ENCODE measurements at regions not wholly inside any gene's neighbourhood (a gene's known extent, or its start where the extent isn't known, plus 50 kb on each side); places are given as distances from the start of the nearest gene placed in this dataset.
"Not testable (repeated sequence)": the region's sequence is repeated elsewhere in the genome, so short reads cannot be mapped to it uniquely, and the experiment has no call there.

- Mint-ChIP-seq H3K27me3 (peaks cover 22 to 29% of the 10 kb centered on the region in 2 donors), H3K4me1 (no peaks in the 10 kb centered on the region), H3K4me3 (no peak overlapping the region), H3K9me3 (no peaks in the 10 kb centered on the region), H3K36me3 (no peaks in the 10 kb centered on the region), H3K27ac (no peak overlapping the region)
- Histone ChIP-seq H3K27me3 (replicated peaks in 1 of 2; ENCODE audit: control insufficient read depth in 2 of 2, extremely low read depth in 1 of 2, insufficient read depth in 2 of 2, low read length in 1 of 2) (peaks cover 3 to 16% of the 10 kb centered on the region in 2 experiments), H3K4me1 (ENCODE audit: control insufficient read depth in 1 of 2, extremely low read depth in 1 of 2, insufficient read depth in 2 of 2, low read length in 2 of 2) (no peaks in the 10 kb centered on the region), H3K9me3 (no peaks in the 10 kb centered on the region), H3K27ac (ENCODE audit: low read length) (no peak overlapping the region), H3K36me3 (ENCODE audit: control insufficient read depth in 2 of 2, extremely low read depth in 1 of 2, insufficient read depth in 1 of 2, low read length in 1 of 2) (no peaks in the 10 kb centered on the region), H3K4me3 (ENCODE audit: control insufficient read depth in 1 of 2, extremely low read depth in 1 of 2, low read length in 1 of 2) (no peak overlapping the region)
- 83% methylated on average over 1 of the region's 6 CpGs for WGBS (ENCODE audit: insufficient coverage)
- ATAC-seq (replicated peaks in 1 of 4): no peak
- POLR2A ChIA-PET: interaction anchor here in 1 of 2 donors (0.5 kb wide), 1 partner anchor 1367 kb away, joined by 12 read pairs; no protein-coding TSS in a partner anchor
- CTCF ChIA-PET: no interaction called here
- DNase-seq: peak in 1 of 35 experiments; percentile 2
Measured at GRCh38 chr12:115866909-115867525, 410.5 kb downstream of the MED13L start.

DNA sequence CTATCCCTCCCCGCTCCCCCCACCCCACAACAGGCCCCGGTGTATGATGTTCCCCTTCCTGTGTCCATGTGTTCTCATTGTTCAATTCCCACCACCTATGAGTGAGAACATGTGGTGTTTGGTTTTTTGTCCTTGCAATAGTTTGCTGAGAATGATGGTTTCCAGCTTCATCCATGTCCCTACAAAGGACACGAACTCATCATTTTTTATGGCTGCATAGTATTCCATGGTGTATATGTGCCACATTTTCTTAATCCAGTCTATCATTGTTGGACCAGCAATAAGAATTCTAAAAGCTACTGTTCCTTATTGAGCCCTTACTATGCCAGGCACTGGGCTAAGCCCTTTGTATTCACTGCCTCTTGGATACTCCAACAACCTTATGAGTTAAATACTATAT, 411.2 kb downstream of the MED13L start:
- ATAC-seq (replicated peaks in 1 of 4); H3K9me3 Mint-ChIP-seq; H3K9me3 ChIP-seq; H3K4me1 Mint-ChIP-seq; CTCF ChIA-PET; H3K36me3 Mint-ChIP-seq; H3K27ac ChIP-seq (ENCODE audit: low read length); H3K4me1 ChIP-seq (ENCODE audit: control insufficient read depth in 1 of 2, extremely low read depth in 1 of 2, insufficient read depth in 2 of 2, low read length in 2 of 2); H3K4me3 ChIP-seq (ENCODE audit: control insufficient read depth in 1 of 2, extremely low read depth in 1 of 2, low read length in 1 of 2); DNase-seq; H3K4me3 Mint-ChIP-seq; H3K36me3 ChIP-seq (ENCODE audit: control insufficient read depth in 2 of 2, extremely low read depth in 1 of 2, insufficient read depth in 1 of 2, low read length in 1 of 2); H3K27ac Mint-ChIP-seq: not testable (repeated sequence)
- POLR2A ChIA-PET: interaction anchor here in 1 of 2 donors (0.5 kb wide), 1 partner anchor 1366 kb away, joined by 12 read pairs; no protein-coding TSS in a partner anchor
- H3K27me3 Mint-ChIP-seq: peaks cover 24 to 29% of the 10 kb centered on the region in 2 donors
- H3K27me3 ChIP-seq (replicated peaks in 1 of 2; ENCODE audit: control insufficient read depth in 2 of 2, extremely low read depth in 1 of 2, insufficient read depth in 2 of 2, low read length in 1 of 2): peaks cover 3 to 16% of the 10 kb centered on the region in 2 experiments
- no CpG with 5 or more reads among the region's 3 CpGs for WGBS (ENCODE audit: insufficient coverage)

DNA sequence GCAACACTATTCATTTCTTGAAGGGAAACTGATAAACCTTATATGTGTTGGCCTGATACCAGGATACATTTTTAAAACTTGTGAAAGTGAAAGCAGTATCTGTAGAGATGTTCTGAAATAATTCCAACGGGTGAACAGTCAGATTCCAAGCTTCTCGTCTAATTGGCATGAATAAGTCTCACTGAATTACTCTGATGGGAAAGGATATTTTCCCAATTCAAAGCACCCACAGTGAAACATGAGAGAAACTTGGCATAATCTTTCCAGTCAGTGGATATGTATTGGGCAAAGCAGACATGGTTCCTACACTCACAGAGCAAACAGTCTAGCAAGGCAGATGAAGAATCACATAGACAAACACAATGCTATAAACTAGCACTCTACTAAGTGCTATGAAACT, 413.1 kb downstream of the MED13L start:
- DNase-seq (no peak), ATAC-seq (replicated peaks in 1 of 4) (no peak)
- H3K4me3 Mint-ChIP-seq: no peak overlapping the region
- H3K27ac ChIP-seq (ENCODE audit: low read length): no peak overlapping the region
- H3K4me1 ChIP-seq (ENCODE audit: control insufficient read depth in 1 of 2, extremely low read depth in 1 of 2, insufficient read depth in 2 of 2, low read length in 2 of 2): no peaks in the 10 kb centered on the region
- ChIA-PET POLR2A (no interaction called here), CTCF (no interaction called here)
- no CpG with 5 or more reads among the region's 2 CpGs for WGBS (ENCODE audit: insufficient coverage)
- H3K27me3 ChIP-seq (replicated peaks in 1 of 2; ENCODE audit: control insufficient read depth in 2 of 2, extremely low read depth in 1 of 2, insufficient read depth in 2 of 2, low read length in 1 of 2): peaks cover 3 to 9% of the 10 kb centered on the region in 2 experiments
- no peaks in the 10 kb centered on the region for H3K36me3 ChIP-seq (ENCODE audit: control insufficient read depth in 2 of 2, extremely low read depth in 1 of 2, insufficient read depth in 1 of 2, low read length in 1 of 2)
- no peaks in the 10 kb centered on the region for H3K4me1 Mint-ChIP-seq
- no peaks in the 10 kb centered on the region for H3K9me3 Mint-ChIP-seq
- H3K27me3 Mint-ChIP-seq: peaks cover 21 to 26% of the 10 kb centered on the region in 2 donors
- H3K27ac Mint-ChIP-seq: no peak overlapping the region
- H3K36me3 Mint-ChIP-seq: no peaks in the 10 kb centered on the region
- H3K9me3 ChIP-seq: no peaks in the 10 kb centered on the region
- H3K4me3 ChIP-seq (ENCODE audit: control insufficient read depth in 1 of 2, extremely low read depth in 1 of 2, low read length in 1 of 2): no peak overlapping the region

- Histone ChIP-seq H3K27me3 (replicated peaks in 1 of 2; ENCODE audit: control insufficient read depth in 2 of 2, extremely low read depth in 1 of 2, insufficient read depth in 2 of 2, low read length in 1 of 2) (peaks cover 3 to 9% of the 10 kb centered on the region in 2 experiments), H3K4me3 (ENCODE audit: control insufficient read depth in 1 of 2, extremely low read depth in 1 of 2, low read length in 1 of 2) (no peak overlapping the region), H3K9me3 (no peaks in the 10 kb centered on the region), H3K4me1 (ENCODE audit: control insufficient read depth in 1 of 2, extremely low read depth in 1 of 2, insufficient read depth in 2 of 2, low read length in 2 of 2) (no peaks in the 10 kb centered on the region), H3K27ac (ENCODE audit: low read length) (no peak overlapping the region), H3K36me3 (ENCODE audit: control insufficient read depth in 2 of 2, extremely low read depth in 1 of 2, insufficient read depth in 1 of 2, low read length in 1 of 2) (no peaks in the 10 kb centered on the region)
- no peak for DNase-seq
- WGBS (ENCODE audit: insufficient coverage): 73% methylated on average over 2 of the region's 3 CpGs
- ChIA-PET CTCF (no interaction called here), POLR2A (no interaction called here)
- no peaks in the 10 kb centered on the region for H3K9me3 Mint-ChIP-seq
- no peak overlapping the region for H3K27ac Mint-ChIP-seq
- H3K4me1 Mint-ChIP-seq: no peaks in the 10 kb centered on the region
- H3K27me3 Mint-ChIP-seq: peaks cover 15 to 20% of the 10 kb centered on the region in 2 donors
- no peaks in the 10 kb centered on the region for H3K36me3 Mint-ChIP-seq
- no peak for ATAC-seq (replicated peaks in 1 of 4)
- no peak overlapping the region for H3K4me3 Mint-ChIP-seq
Measured at GRCh38 chr12:115860619-115861018, 416.9 kb downstream of the MED13L start.

DNA sequence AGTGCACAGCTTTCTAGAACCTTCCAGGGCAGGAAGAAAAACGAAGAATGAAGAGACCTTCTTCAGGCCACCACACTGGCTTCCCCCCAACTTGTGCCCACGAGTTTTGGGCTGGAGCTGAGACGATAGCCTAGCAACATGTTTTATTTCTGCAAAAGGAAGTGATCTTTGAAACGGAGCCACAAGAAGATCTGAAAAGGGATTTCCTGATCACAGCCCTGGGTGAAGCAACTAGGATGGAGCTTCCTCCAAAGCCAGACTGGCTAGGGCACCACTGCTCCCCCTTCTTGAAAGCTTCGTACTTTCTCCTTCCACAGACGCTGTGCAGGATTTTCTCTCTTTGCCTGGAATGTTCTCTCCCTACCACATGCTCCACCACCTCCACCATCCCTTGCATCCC, 418.3 kb downstream of the MED13L start:
- Histone ChIP-seq H3K4me3 (ENCODE audit: control insufficient read depth in 1 of 2, extremely low read depth in 1 of 2, low read length in 1 of 2) (no peak overlapping the region), H3K27ac (ENCODE audit: low read length) (no peak overlapping the region), H3K36me3 (ENCODE audit: control insufficient read depth in 2 of 2, extremely low read depth in 1 of 2, insufficient read depth in 1 of 2, low read length in 1 of 2) (no peaks in the 10 kb centered on the region), H3K9me3 (no peaks in the 10 kb centered on the region), H3K27me3 (replicated peaks in 1 of 2; ENCODE audit: control insufficient read depth in 2 of 2, extremely low read depth in 1 of 2, insufficient read depth in 2 of 2, low read length in 1 of 2) (peaks cover 3 to 9% of the 10 kb centered on the region in 2 experiments), H3K4me1 (ENCODE audit: control insufficient read depth in 1 of 2, extremely low read depth in 1 of 2, insufficient read depth in 2 of 2, low read length in 2 of 2) (no peaks in the 10 kb centered on the region)
- Mint-ChIP-seq H3K27me3 (peaks cover 15 to 20% of the 10 kb centered on the region in 2 donors), H3K9me3 (no peaks in the 10 kb centered on the region), H3K36me3 (no peaks in the 10 kb centered on the region), H3K4me1 (no peaks in the 10 kb centered on the region), H3K27ac (no peak overlapping the region), H3K4me3 (no peak overlapping the region)
- WGBS (ENCODE audit: insufficient coverage): 18% methylated on average over 4 of the region's 6 CpGs
- ChIA-PET POLR2A (no interaction called here), CTCF (no interaction called here)
- DNase-seq: no peak
- no peak for ATAC-seq (replicated peaks in 1 of 4)

DNA sequence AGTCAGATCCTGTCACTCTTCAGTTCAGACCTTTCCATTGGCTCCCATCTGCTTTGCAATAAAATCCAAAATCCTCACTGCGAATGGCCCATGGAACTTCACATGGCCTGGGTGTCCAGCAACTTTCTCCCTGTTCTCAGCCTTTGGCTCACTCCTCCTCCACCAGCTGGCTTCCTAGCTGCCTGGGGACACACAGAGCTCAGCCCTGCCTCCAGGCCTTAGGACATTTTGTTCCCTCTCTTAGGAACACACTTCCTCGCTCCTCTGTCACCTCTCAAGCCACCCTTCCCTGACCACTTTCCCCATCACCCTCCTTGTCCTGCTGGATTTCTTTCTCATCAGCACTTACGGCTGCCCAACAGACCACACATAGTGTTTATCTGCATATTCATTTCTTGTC, 419.6 kb downstream of the MED13L start:
- no peak for ATAC-seq (replicated peaks in 1 of 4)
- Mint-ChIP-seq H3K9me3 (no peaks in the 10 kb centered on the region), H3K27ac (no peak overlapping the region), H3K4me3 (no peak overlapping the region), H3K27me3 (peaks cover 15 to 20% of the 10 kb centered on the region in 2 donors), H3K4me1 (no peaks in the 10 kb centered on the region), H3K36me3 (no peaks in the 10 kb centered on the region)
- ChIA-PET CTCF (no interaction called here), POLR2A (no interaction called here)
- 84% methylated on average over 2 of the region's 3 CpGs for WGBS (ENCODE audit: insufficient coverage)
- Histone ChIP-seq H3K27ac (ENCODE audit: low read length) (no peak overlapping the region), H3K4me3 (ENCODE audit: control insufficient read depth in 1 of 2, extremely low read depth in 1 of 2, low read length in 1 of 2) (no peak overlapping the region), H3K9me3 (no peaks in the 10 kb centered on the region), H3K27me3 (replicated peaks in 1 of 2; ENCODE audit: control insufficient read depth in 2 of 2, extremely low read depth in 1 of 2, insufficient read depth in 2 of 2, low read length in 1 of 2) (peaks cover 0 to 9% of the 10 kb centered on the region in 2 experiments), H3K36me3 (ENCODE audit: control insufficient read depth in 2 of 2, extremely low read depth in 1 of 2, insufficient read depth in 1 of 2, low read length in 1 of 2) (no peaks in the 10 kb centered on the region), H3K4me1 (ENCODE audit: control insufficient read depth in 1 of 2, extremely low read depth in 1 of 2, insufficient read depth in 2 of 2, low read length in 2 of 2) (no peaks in the 10 kb centered on the region)
- DNase-seq: no peak
